Cardiac septum (tissue), 1 donor: ENCODE measurements at regions not wholly inside any gene's neighbourhood (a gene's known extent, or its start where the extent isn't known, plus 50 kb on each side); places are given as distances from the start of the nearest gene placed in this dataset.

Experiments
- DNase-seq: peaks from one replicate; pipeline ENCODE4 v3.0.0-alpha.2; 2020; ENCODE audit warnings: low spot score
- intact Hi-C: fragments of 100-400 bp; cut with DNase I; formaldehyde crosslinking; loops from one replicate; pipeline ENCODE4 v1.14.0; 2022
- donor health status: DM: no; HTN: no; CAD: no.

GRCh38 chr17:77353684-77354419 is 213.1 kb downstream of the SEC14L1 start:
- no peak for DNase-seq
- intact Hi-C loops, result no loop called here

- intact Hi-C loops, result no loop called here
- no peak for DNase-seq
Observed at GRCh38 chr17:77354420-77354669, 213.6 kb downstream of the SEC14L1 start.

GRCh38 chr17:77354670-77355455 is 214.1 kb downstream of the SEC14L1 start:
- intact Hi-C loops, result no loop called here
- no peak for DNase-seq

- intact Hi-C loops, result no loop called here
- no peak for DNase-seq
Observed at GRCh38 chr17:77356109-77356689, 215.4 kb downstream of the SEC14L1 start.

- DNase-seq, result no peak
- intact Hi-C loops, result no loop called here
Observed at GRCh38 chr17:77356690-77357201, 216.0 kb downstream of the SEC14L1 start.

GRCh38 chr17:77358801-77359200 is 218.0 kb downstream of the SEC14L1 start:
- intact Hi-C loops, result no loop called here
- DNase-seq, result no peak

- no peak for DNase-seq
Observed at GRCh38 chr17:77359236-77359635, 218.5 kb downstream of the SEC14L1 start.

GRCh38 chr17:77361986-77362620 is 221.3 kb downstream of the SEC14L1 start:
- peak; percentile 57 for DNase-seq
- intact Hi-C loops, result no loop called here

More at GRCh38 chr17:77359236-77359635, 218.5 kb downstream of the SEC14L1 start:
- intact Hi-C loops, result no loop called here

- peak; percentile 76 for DNase-seq
- intact Hi-C loops, result no loop called here
Observed at GRCh38 chr17:77363821-77364361, 223.1 kb downstream of the SEC14L1 start.

GRCh38 chr17:77364381-77364911 is 223.7 kb downstream of the SEC14L1 start:
- no peak for DNase-seq
- intact Hi-C loops, result no loop called here

- DNase-seq, result no peak
- intact Hi-C loops, result no loop called here
Observed at GRCh38 chr17:77364941-77365583, 224.3 kb downstream of the SEC14L1 start.

GRCh38 chr17:77365584-77366186 is 224.9 kb downstream of the SEC14L1 start:
- intact Hi-C loops, result no loop called here

GRCh38 chr17:77366206-77366557 is 225.4 kb downstream of the SEC14L1 start:
- intact Hi-C loops, result no loop called here
- no peak for DNase-seq

More at GRCh38 chr17:77365584-77366186, 224.9 kb downstream of the SEC14L1 start:
- peak; percentile 79 for DNase-seq

- intact Hi-C loops, result no loop called here
Observed at GRCh38 chr17:77366558-77367245, 225.9 kb downstream of the SEC14L1 start.

GRCh38 chr17:77369544-77369971 is 228.8 kb downstream of the SEC14L1 start:
- intact Hi-C loops, result no loop called here
- DNase-seq, result no peak

More at GRCh38 chr17:77366558-77367245, 225.9 kb downstream of the SEC14L1 start:
- peak; percentile 63 for DNase-seq

- DNase-seq, result no peak
- intact Hi-C loops, result loop anchor here (5.0 kb wide), 2 partner anchors 38 to 52 kb away; no protein-coding TSS in a partner anchor
Observed at GRCh38 chr17:77370586-77370985, 229.8 kb downstream of the SEC14L1 start.

- no peak for DNase-seq
- intact Hi-C loops, result loop anchor here (5.0 kb wide), 2 partner anchors 39 to 51 kb away; no protein-coding TSS in a partner anchor
Observed at GRCh38 chr17:77371117-77371887, 230.5 kb downstream of the SEC14L1 start.
